Common myeloid progenitor, CD34-positive (primary cell): ENCODE measurements at regions not wholly inside any gene's neighbourhood (a gene's known extent, or its start where the extent isn't known, plus 50 kb on each side); places are given as distances from the start of the nearest gene placed in this dataset.

Experiments used
- CTCF ChIA-PET: fragments of 350-600 bp; sonication (Branson Sonifier 250); formaldehyde crosslinking; loops from one replicate; lab custom pipeline; 2021; ENCODE audit warnings: antibody characterized with exemption; lab: Charles Lee
- POLR2A ChIA-PET: fragments of 350-600 bp; sonication (Branson Sonifier 250); formaldehyde crosslinking; loops from one replicate; lab custom pipeline; 2021; ENCODE audit warnings: antibody characterized with exemption; lab: Charles Lee
- DNase-seq, 3 donors: peaks; one replicate each; pipeline versions ENCODE4 v3.0.0 to v3.0.0-alpha.2; 2013
- H3K27ac ChIP-seq, 2 experiments: 1 replicate in 1 of 2; 2 replicates in 1 of 2; pipeline ENCODE4 v1.7.0; 2013; ENCODE audit warnings: inconsistent platforms in 2 of 2, low read length in 2 of 2, mild to moderate bottlenecking in 2 of 2, low read depth in 1 of 2, moderate library complexity in 1 of 2; ENCODE audit not compliant: severe bottlenecking in 2 of 2, insufficient read depth in 1 of 2, poor library complexity in 1 of 2
- H3K27me3 ChIP-seq, 5 experiments: replicated peaks in 2 of 5; 1 replicate in 3 of 5; 2 replicates in 2 of 5; pipeline versions ENCODE4 v1.6.1 to v1.7.0; 2013; ENCODE audit warnings: low read length in 4 of 5, mild to moderate bottlenecking in 2 of 5, moderate library complexity in 2 of 5, inconsistent platforms in 1 of 5; ENCODE audit not compliant: insufficient read depth in 5 of 5, control insufficient read depth in 4 of 5
- H3K36me3 ChIP-seq, 4 experiments: 1 replicate in 2 of 4; 2 replicates in 2 of 4; pipeline versions ENCODE4 v1.6.1 to v1.7.0; 2013; ENCODE audit warnings: low read length in 3 of 4, control low read depth in 1 of 4, mild to moderate bottlenecking in 1 of 4; ENCODE audit not compliant: control insufficient read depth in 4 of 4, insufficient read depth in 4 of 4
- H3K4me1 ChIP-seq, 4 experiments: 1 replicate in 3 of 4; 2 replicates in 1 of 4; pipeline versions ENCODE4 v1.6.1 to v1.7.1; 2013; ENCODE audit warnings: low read length in 3 of 4, mild to moderate bottlenecking in 3 of 4, control low read depth in 1 of 4, inconsistent platforms in 1 of 4, moderate library complexity in 1 of 4; ENCODE audit not compliant: control insufficient read depth in 4 of 4, insufficient read depth in 4 of 4; ENCODE audit errors: control extremely low read depth in 1 of 4
- H3K4me3 ChIP-seq, 7 experiments: 1 replicate in 4 of 7; 2 replicates in 3 of 7; pipeline versions ENCODE4 v1.5.1 to v1.7.0; 2013; ENCODE audit warnings: mild to moderate bottlenecking in 7 of 7, low read length in 6 of 7, moderate library complexity in 6 of 7, inconsistent platforms in 2 of 7, low read depth in 2 of 7, control low read depth in 1 of 7; ENCODE audit not compliant: insufficient read depth in 4 of 7, control insufficient read depth in 1 of 7; ENCODE audit errors: extremely low read depth in 1 of 7
- H3K9me3 ChIP-seq, 5 experiments: 1 replicate in 4 of 5; 2 replicates in 1 of 5; pipeline versions ENCODE4 v1.6.1 to v1.7.1; 2013; ENCODE audit warnings: low read length in 4 of 5, mild to moderate bottlenecking in 2 of 5, inconsistent platforms in 1 of 5, low read depth in 1 of 5, moderate library complexity in 1 of 5; ENCODE audit not compliant: control insufficient read depth in 4 of 5, insufficient read depth in 2 of 5; ENCODE audit errors: control extremely low read depth in 1 of 5
- WGBS: methylation state at CpG from one replicate; pipeline ENCODE4 v1.1.5; 2013; ENCODE audit not compliant: insufficient coverage; 5-methylcytosine and 5-hydroxymethylcytosine counted together

DNA sequence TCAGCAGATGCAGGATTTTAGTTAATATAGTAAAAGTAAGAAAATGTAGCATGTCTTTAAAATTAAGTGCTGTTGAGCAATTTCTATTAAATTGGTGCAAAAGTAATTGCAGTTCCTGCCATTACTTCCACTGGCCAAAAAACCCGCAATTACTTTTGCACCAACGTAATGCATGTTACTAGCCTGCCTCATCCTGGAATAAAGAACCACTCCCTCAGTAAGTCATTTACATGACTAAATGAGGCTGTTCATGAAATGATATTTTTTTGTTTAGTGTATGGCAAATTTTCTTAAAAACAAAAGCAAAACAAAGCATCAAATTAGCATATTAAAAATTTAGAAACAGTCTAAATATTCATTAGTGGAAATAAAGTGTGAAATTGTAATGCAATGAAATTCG, 180.4 kb downstream of the DIPK2A start:
- POLR2A ChIA-PET = no interaction called here
- Histone ChIP-seq H3K9me3 (no peaks in the 10 kb centered on the region), H3K4me1 (no peaks in the 10 kb centered on the region), H3K27me3 (no peaks in the 10 kb centered on the region), H3K4me3 (no peak overlapping the region), H3K27ac (no peak overlapping the region), H3K36me3 (no peaks in the 10 kb centered on the region)
- DNase-seq = no peak
- no CpG with 5 or more reads among the region's 3 CpGs for WGBS
- CTCF ChIA-PET = no interaction called here

DNA sequence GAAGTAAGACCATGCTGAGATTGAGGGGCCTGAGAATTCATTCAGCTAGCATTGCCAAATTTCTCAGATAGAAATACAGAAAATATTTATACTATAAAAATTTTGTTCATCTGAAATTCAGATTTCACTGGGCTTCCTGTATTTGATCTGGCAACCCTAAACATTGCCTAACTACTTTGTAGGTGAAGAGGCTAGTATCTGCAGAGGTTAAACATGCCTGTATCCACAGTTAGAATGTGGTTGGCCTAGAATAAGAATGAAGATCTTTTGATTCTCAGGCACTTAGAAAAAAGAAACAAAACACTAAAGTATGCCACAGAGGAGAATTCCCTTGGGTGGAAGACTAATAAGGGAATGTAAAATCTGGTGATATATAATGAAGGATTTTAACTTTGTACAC, 189.0 kb downstream of the DIPK2A start:
- no peaks in the 10 kb centered on the region for H3K4me1 ChIP-seq
- POLR2A ChIA-PET = no interaction called here
- peaks cover 0 to 11% (median 0%) of the 10 kb centered on the region in 5 experiments for H3K9me3 ChIP-seq
- H3K36me3 ChIP-seq = no peaks in the 10 kb centered on the region
- DNase-seq = no peak
- no peak overlapping the region for H3K27ac ChIP-seq
- CTCF ChIA-PET = interaction anchor here (1.0 kb wide), 1 partner anchor 12 kb away, joined by 3 read pairs; no protein-coding TSS in a partner anchor
- no peaks in the 10 kb centered on the region for H3K27me3 ChIP-seq
- no peak overlapping the region for H3K4me3 ChIP-seq

DNA sequence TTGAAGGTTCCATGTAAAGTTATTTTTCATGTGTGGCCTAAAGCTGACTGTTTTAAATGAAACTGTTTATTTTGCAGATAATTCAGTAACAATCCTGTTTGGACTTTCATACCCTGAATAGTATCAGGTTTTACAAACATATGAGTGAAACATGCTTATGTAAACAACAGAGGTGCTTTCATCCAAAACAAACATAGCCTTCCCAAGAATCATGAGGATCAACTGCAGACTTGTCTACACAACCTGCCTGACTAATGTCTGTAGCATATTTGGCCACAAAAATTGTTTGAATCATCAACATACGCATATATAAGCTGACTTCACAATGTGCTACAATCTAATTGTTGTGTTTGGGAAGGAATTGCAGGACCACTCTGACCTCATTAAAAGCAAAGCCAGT, 190.4 kb downstream of the DIPK2A start:
- Histone ChIP-seq H3K4me3 (no peak overlapping the region), H3K27ac (no peak overlapping the region), H3K9me3 (peaks cover 0 to 11% (median 0%) of the 10 kb centered on the region in 5 experiments), H3K27me3 (no peaks in the 10 kb centered on the region), H3K36me3 (no peaks in the 10 kb centered on the region), H3K4me1 (no peaks in the 10 kb centered on the region)
- DNase-seq = no peak
- 100% methylated on average over 1 of the region's 1 CpG for WGBS
- CTCF ChIA-PET = no interaction called here
- POLR2A ChIA-PET = no interaction called here

DNA sequence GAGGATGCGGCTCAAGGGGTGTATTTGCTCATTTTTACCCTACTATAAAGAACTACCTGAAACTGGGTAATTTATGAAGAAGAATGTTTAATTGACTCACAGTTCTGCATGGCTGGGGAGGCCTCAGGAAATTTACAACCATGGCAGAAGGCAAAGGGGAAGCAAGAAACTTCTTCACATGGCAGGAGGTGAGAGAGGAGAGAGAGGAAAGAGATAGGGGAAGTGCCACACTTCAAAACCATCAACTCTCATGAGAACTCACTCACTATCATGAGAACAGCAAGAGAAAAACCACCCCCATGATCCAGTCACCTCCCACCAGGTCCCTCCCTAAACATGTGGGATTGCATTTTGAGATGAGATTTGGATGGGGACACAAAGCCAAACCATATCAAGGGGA, 192.7 kb downstream of the DIPK2A start:
- no peak for DNase-seq
- Histone ChIP-seq H3K4me1 (no peaks in the 10 kb centered on the region), H3K27me3 (no peaks in the 10 kb centered on the region), H3K27ac (no peak overlapping the region), H3K36me3 (no peaks in the 10 kb centered on the region), H3K9me3 (peaks cover 0 to 7% (median 0%) of the 10 kb centered on the region in 5 experiments), H3K4me3 (no peak overlapping the region)
- WGBS = no CpG with 5 or more reads among the region's 1 CpG
- ChIA-PET CTCF (no interaction called here), POLR2A (no interaction called here)

DNA sequence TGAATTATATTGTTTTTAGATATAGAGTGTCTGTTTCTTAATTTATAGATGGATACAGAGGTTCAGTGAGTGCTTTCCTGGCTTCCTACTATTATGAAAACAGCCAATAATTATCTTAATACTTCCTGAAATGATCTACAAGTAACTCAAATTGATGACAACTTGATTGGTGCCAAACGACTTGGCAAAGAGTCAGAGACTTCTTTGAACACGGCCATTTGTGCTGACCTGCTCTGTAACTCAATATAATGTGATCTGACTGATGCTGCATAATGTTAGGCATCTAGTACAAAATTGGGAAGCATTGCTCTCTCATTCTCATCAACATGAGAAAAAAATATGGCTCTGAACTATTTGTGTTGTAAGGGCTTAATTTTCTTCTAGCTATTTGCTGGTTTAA, 193.9 kb downstream of the DIPK2A start:
- 67% methylated on average over 1 of the region's 2 CpGs for WGBS
- Histone ChIP-seq H3K36me3 (no peaks in the 10 kb centered on the region), H3K4me1 (no peaks in the 10 kb centered on the region), H3K4me3 (no peak overlapping the region), H3K27ac (no peak overlapping the region), H3K9me3 (no peaks in the 10 kb centered on the region), H3K27me3 (no peaks in the 10 kb centered on the region)
- no peak for DNase-seq
- ChIA-PET CTCF (no interaction called here), POLR2A (no interaction called here)

DNA sequence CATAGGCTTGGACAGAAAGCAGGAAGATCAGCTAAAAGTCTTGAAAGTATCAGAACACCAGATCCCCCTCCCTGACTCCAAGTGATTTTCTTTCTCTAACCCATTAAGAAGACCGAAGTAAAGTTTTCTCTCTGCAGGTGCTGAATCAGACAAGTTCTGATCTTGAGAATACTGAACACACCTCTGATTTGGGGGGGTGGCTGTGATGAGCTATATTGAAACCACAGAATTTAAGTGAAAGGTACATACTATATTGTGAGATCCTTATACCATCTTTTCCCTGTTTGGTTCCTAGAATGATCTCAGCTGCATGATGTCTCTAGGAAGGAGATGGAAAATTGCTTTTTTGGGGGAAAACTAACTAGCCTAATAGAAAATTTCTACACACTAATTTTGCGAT, 196.0 kb downstream of the DIPK2A start:
- no peak for DNase-seq
- Histone ChIP-seq H3K4me1 (no peaks in the 10 kb centered on the region), H3K36me3 (no peaks in the 10 kb centered on the region), H3K4me3 (no peak overlapping the region), H3K27me3 (no peaks in the 10 kb centered on the region), H3K27ac (no peak overlapping the region), H3K9me3 (no peaks in the 10 kb centered on the region)
- WGBS = 100% methylated on average over 1 of the region's 2 CpGs
- POLR2A ChIA-PET = no interaction called here
- CTCF ChIA-PET = no interaction called here

DNA sequence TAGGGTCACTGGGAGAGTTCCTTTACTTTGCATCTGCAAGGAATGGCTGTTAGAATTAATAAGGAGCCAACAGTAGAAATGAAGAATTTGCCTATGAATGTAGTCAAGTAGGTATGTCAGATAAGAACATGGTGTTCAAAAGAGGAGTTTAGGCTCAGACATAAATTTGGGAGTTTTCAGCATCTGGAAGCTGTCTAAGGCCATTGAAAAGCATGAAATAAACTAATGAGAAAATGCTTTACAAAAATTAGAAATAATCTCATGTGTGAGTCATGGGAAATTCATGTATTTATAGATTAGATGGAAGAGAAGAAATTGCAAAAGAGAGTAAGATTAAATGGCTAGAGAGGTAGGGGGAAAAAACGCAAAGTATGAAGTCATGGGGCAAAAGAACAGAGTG, 201.9 kb downstream of the DIPK2A start:
- CTCF ChIA-PET = no interaction called here
- POLR2A ChIA-PET = no interaction called here
- Histone ChIP-seq H3K4me3 (no peak overlapping the region), H3K4me1 (no peaks in the 10 kb centered on the region), H3K36me3 (no peaks in the 10 kb centered on the region), H3K27me3 (no peaks in the 10 kb centered on the region), H3K9me3 (no peaks in the 10 kb centered on the region), H3K27ac (no peak overlapping the region)
- DNase-seq = no peak
- WGBS = 92% methylated on average over 1 of the region's 1 CpG
